GM19463 (cell line): ENCODE measurements at regions not wholly inside any gene's neighbourhood (a gene's known extent, or its start where the extent isn't known, plus 50 kb on each side); places are given as distances from the start of the nearest gene placed in this dataset.

Experiments
- ATAC-seq: cut with Tn5 transposase; IDR thresholded peaks from one replicate; pipeline ENCODE4 v1.9.1; 2021; ENCODE audit warnings: mild to moderate bottlenecking, moderate library complexity; ENCODE audit not compliant: unreplicated experiment

- no peak for ATAC-seq
These were observed 112.1 kb upstream of the POU3F3 start for GRCh38 chr2:104741860-104742259.

- no peak for ATAC-seq
These were observed 109.4 kb upstream of the POU3F3 start for GRCh38 chr2:104744537-104744936.

GRCh38 chr2:104745846-104746245, 108.1 kb upstream of the POU3F3 start:
- no peak for ATAC-seq

GRCh38 chr2:104746299-104746698, 107.6 kb upstream of the POU3F3 start:
- ATAC-seq = no peak

- ATAC-seq = no peak
These were observed 107.1 kb upstream of the POU3F3 start for GRCh38 chr2:104746858-104747257.

GRCh38 chr2:104749856-104750460, 104.0 kb upstream of the POU3F3 start:
- no peak for ATAC-seq

- ATAC-seq = no peak
These were observed 101.4 kb upstream of the POU3F3 start for GRCh38 chr2:104752504-104752903.

GRCh38 chr2:104755026-104755878, 98.7 kb upstream of the POU3F3 start:
- no peak for ATAC-seq

GRCh38 chr2:104756118-104756517, 97.8 kb upstream of the POU3F3 start:
- no peak for ATAC-seq

- no peak for ATAC-seq
These were observed 96.9 kb upstream of the POU3F3 start for GRCh38 chr2:104757056-104757455.

GRCh38 chr2:104758199-104758620, 95.7 kb upstream of the POU3F3 start:
- ATAC-seq = no peak

- ATAC-seq = no peak
These were observed 91.9 kb upstream of the POU3F3 start for GRCh38 chr2:104762031-104762430.

GRCh38 chr2:104766683-104767082, 87.2 kb upstream of the POU3F3 start:
- no peak for ATAC-seq

- no peak for ATAC-seq
These were observed 85.2 kb upstream of the POU3F3 start for GRCh38 chr2:104768694-104769093.

GRCh38 chr2:104769096-104769495, 84.8 kb upstream of the POU3F3 start:
- ATAC-seq = no peak

GRCh38 chr2:104772996-104773395, 80.9 kb upstream of the POU3F3 start:
- ATAC-seq = no peak

GRCh38 chr2:104774631-104775030, 79.3 kb upstream of the POU3F3 start:
- ATAC-seq = no peak

GRCh38 chr2:104777721-104778120, 76.2 kb upstream of the POU3F3 start:
- no peak for ATAC-seq

- no peak for ATAC-seq
These were observed 72.8 kb upstream of the POU3F3 start for GRCh38 chr2:104781151-104781550.

GRCh38 chr2:104784264-104784663, 69.7 kb upstream of the POU3F3 start:
- no peak for ATAC-seq

- no peak for ATAC-seq
These were observed 67.7 kb upstream of the POU3F3 start for GRCh38 chr2:104786204-104786603.

GRCh38 chr2:104786821-104787220, 67.1 kb upstream of the POU3F3 start:
- no peak for ATAC-seq
